Spleen (tissue), 7 donors: ENCODE measurements at regions not wholly inside any gene's neighbourhood (a gene's known extent, or its start where the extent isn't known, plus 50 kb on each side); places are given as distances from the start of the nearest gene placed in this dataset.

Experiments
- POLR2A ChIP-seq, 3 donors: fragments of 450-650 bp; IDR thresholded peaks; one replicate each; pipeline ENCODE4 v1.5.1; 2017; ENCODE audit warnings: antibody characterized with exemption in 3 of 3, mild to moderate bottlenecking in 1 of 3
- POLR2AphosphoS5 ChIP-seq, 3 donors: sonication (generic); formaldehyde crosslinking; IDR thresholded peaks; one replicate each; pipeline ENCODE4 v1.5.1; 2017; ENCODE audit warnings: antibody characterized with exemption in 3 of 3
- TF ChIP-seq, protein P1 (sequence below), 11 experiments: fragments of 200-600 bp in 7 of 11; fragments of 450-650 bp in 4 of 11; sonication (generic) in 4 of 11; IDR thresholded peaks in 8 of 11; conservative IDR thresholded peaks in 3 of 11; 1 replicate in 7 of 11; 2 replicates in 4 of 11; pipeline versions ENCODE4 v1.4.0 to v1.8.0; 2016 to 2021; ENCODE audit warnings: antibody characterized with exemption in 11 of 11, inconsistent platforms in 4 of 11, mild to moderate bottlenecking in 1 of 11
- donor health status: DM: no; HTN: no; CAD: no; lungs with moderate emphysema.
- donor health status: DM: no; HTN: no; CAD: no.
- donor health status: DM: no; HTN: no; CAD: no.

GRCh38 chrX:10022580-10023245 lies 55.6 kb downstream of the CLDN34 start:
- TF ChIP-seq, protein P1, sequence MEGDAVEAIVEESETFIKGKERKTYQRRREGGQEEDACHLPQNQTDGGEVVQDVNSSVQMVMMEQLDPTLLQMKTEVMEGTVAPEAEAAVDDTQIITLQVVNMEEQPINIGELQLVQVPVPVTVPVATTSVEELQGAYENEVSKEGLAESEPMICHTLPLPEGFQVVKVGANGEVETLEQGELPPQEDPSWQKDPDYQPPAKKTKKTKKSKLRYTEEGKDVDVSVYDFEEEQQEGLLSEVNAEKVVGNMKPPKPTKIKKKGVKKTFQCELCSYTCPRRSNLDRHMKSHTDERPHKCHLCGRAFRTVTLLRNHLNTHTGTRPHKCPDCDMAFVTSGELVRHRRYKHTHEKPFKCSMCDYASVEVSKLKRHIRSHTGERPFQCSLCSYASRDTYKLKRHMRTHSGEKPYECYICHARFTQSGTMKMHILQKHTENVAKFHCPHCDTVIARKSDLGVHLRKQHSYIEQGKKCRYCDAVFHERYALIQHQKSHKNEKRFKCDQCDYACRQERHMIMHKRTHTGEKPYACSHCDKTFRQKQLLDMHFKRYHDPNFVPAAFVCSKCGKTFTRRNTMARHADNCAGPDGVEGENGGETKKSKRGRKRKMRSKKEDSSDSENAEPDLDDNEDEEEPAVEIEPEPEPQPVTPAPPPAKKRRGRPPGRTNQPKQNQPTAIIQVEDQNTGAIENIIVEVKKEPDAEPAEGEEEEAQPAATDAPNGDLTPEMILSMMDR (IDR thresholded peaks at IDR 0.05 in 8 of 11, conservative IDR thresholded peaks at IDR 0.05 in 3 of 11) = no peak
- TF ChIP-seq POLR2A (IDR thresholded peaks at IDR 0.05) (no peak), POLR2AphosphoS5 (IDR thresholded peaks at IDR 0.05) (no peak)
